Mesendoderm (in vitro differentiated cells): ENCODE measurements at regions not wholly inside any gene's neighbourhood (a gene's known extent, or its start where the extent isn't known, plus 50 kb on each side); places are given as distances from the start of the nearest gene placed in this dataset.

Experiments
- DNase-seq: peaks from one replicate; pipeline ENCODE4 v3.0.0; 2013
- H2AK5ac ChIP-seq: 2 replicates; pipeline ENCODE4 v1.6.1; 2013; ENCODE audit warnings: low read length, inconsistent platforms
- H2BK120ac ChIP-seq: 2 replicates; pipeline ENCODE4 v1.6.1; 2013; ENCODE audit warnings: low read depth, mild to moderate bottlenecking, low read length, moderate library complexity, mixed read lengths
- H2BK15ac ChIP-seq: replicated peaks from 2 replicates; pipeline ENCODE4 v1.6.1; 2013; ENCODE audit warnings: low read depth, mild to moderate bottlenecking, moderate library complexity
- H2BK5ac ChIP-seq: 2 replicates; pipeline ENCODE4 v1.6.1; 2013; ENCODE audit warnings: low read length, inconsistent platforms
- H3K18ac ChIP-seq: 2 replicates; pipeline ENCODE4 v1.6.1; 2013; ENCODE audit warnings: mild to moderate bottlenecking, low read length, mixed read lengths
- H3K23ac ChIP-seq: one replicate; pipeline ENCODE4 v1.6.1; 2013; ENCODE audit warnings: low read length
- H3K27ac ChIP-seq: 2 replicates; pipeline ENCODE4 v1.5.1; 2013; ENCODE audit warnings: low read depth, mild to moderate bottlenecking, inconsistent platforms, low read length, moderate library complexity
- H3K27me3 ChIP-seq: 2 replicates; pipeline ENCODE4 v1.6.1; 2013; ENCODE audit warnings: low read length, control low read depth, mild to moderate bottlenecking, inconsistent platforms; ENCODE audit not compliant: insufficient read depth, poor library complexity
- H3K36me3 ChIP-seq: 2 replicates; pipeline ENCODE4 v1.6.1; 2013; ENCODE audit warnings: low read length, inconsistent platforms; ENCODE audit not compliant: control insufficient read depth, insufficient read depth
- H3K4ac ChIP-seq: one replicate; pipeline ENCODE4 v1.6.1; 2013; ENCODE audit warnings: low read depth, mild to moderate bottlenecking, low read length, moderate library complexity
- H3K4me1 ChIP-seq: 2 replicates; pipeline ENCODE4 v1.6.1; 2013; ENCODE audit warnings: low read depth, low read length, inconsistent platforms; ENCODE audit not compliant: control insufficient read depth
- H3K4me2 ChIP-seq: 2 replicates; pipeline ENCODE4 v1.6.1; 2013; ENCODE audit warnings: low read length
- H3K4me3 ChIP-seq: 2 replicates; pipeline ENCODE4 v1.5.1; 2013; ENCODE audit warnings: mild to moderate bottlenecking, low read length
- H3K56ac ChIP-seq: one replicate; pipeline ENCODE4 v1.6.1; 2013; ENCODE audit warnings: low read length
- H3K79me1 ChIP-seq: 2 replicates; pipeline ENCODE4 v1.6.1; 2013; ENCODE audit warnings: low read length, inconsistent platforms
- H3K79me2 ChIP-seq: 2 replicates; pipeline ENCODE4 v1.6.1; 2013; ENCODE audit warnings: mild to moderate bottlenecking, low read length; ENCODE audit not compliant: control insufficient read depth, insufficient read depth
- H3K9ac ChIP-seq: 2 replicates; pipeline ENCODE4 v1.6.1; 2013; ENCODE audit warnings: low read length, inconsistent platforms
- H4K5ac ChIP-seq: one replicate; pipeline ENCODE4 v1.6.1; 2013; ENCODE audit warnings: low read length
- H4K8ac ChIP-seq: one replicate; pipeline ENCODE4 v1.6.1; 2013; ENCODE audit warnings: low read depth, mild to moderate bottlenecking, control low read depth, low read length, moderate library complexity
- WGBS: extraction: QIAGEN DNeasy Blood & Tissue Kit; methylation state at CpG from one replicate; pipeline ENCODE4 v1.1.7; 2013; ENCODE audit warnings: low lambda C conversion rate, missing lambda C conversion rate; ENCODE audit not compliant: insufficient coverage; ENCODE audit errors: extremely low coverage; 5-methylcytosine and 5-hydroxymethylcytosine counted together

GRCh38 chr21:35527358-35527757, 478.3 kb upstream of the RUNX1 start:
- no peak overlapping the region for H3K23ac ChIP-seq
- no peak overlapping the region for H3K18ac ChIP-seq
- H2BK5ac ChIP-seq: no peak overlapping the region
- no peak overlapping the region for H4K8ac ChIP-seq
- H2BK15ac ChIP-seq: no peak overlapping the region
- no peak overlapping the region for H2BK120ac ChIP-seq
- H3K9ac ChIP-seq: no peak overlapping the region
- H3K4me2 ChIP-seq: no peak overlapping the region
- no peaks in the 10 kb centered on the region for H3K27me3 ChIP-seq
- DNase-seq: no peak
- no CpG with 5 or more reads among the region's 1 CpG for WGBS
- no peak overlapping the region for H3K4me3 ChIP-seq
- H3K4ac ChIP-seq: no peak overlapping the region
- H4K5ac ChIP-seq: no peak overlapping the region
- H2AK5ac ChIP-seq: no peak overlapping the region
- H3K4me1 ChIP-seq: peaks cover 2% of the 10 kb centered on the region
- no peaks in the 10 kb centered on the region for H3K36me3 ChIP-seq
- H3K27ac ChIP-seq: no peak overlapping the region
- H3K79me1 ChIP-seq: no peaks in the 10 kb centered on the region
- no peaks in the 10 kb centered on the region for H3K79me2 ChIP-seq
- no peak overlapping the region for H3K56ac ChIP-seq

GRCh38 chr21:35525443-35525842, 476.3 kb upstream of the RUNX1 start:
- Histone ChIP-seq H3K79me1 (no peaks in the 10 kb centered on the region), H3K79me2 (no peaks in the 10 kb centered on the region), H2AK5ac (no peak overlapping the region), H3K4me2 (no peak overlapping the region), H3K4ac (no peak overlapping the region), H3K27me3 (no peaks in the 10 kb centered on the region), H3K4me1 (peaks cover 6% of the 10 kb centered on the region), H3K56ac (no peak overlapping the region), H3K36me3 (no peaks in the 10 kb centered on the region), H3K4me3 (no peak overlapping the region), H3K9ac (no peak overlapping the region), H3K27ac (no peak overlapping the region), H3K18ac (no peak overlapping the region), H4K8ac (no peak overlapping the region), H2BK15ac (no peak overlapping the region), H2BK5ac (no peak overlapping the region), H4K5ac (no peak overlapping the region), H3K23ac (no peak overlapping the region), H2BK120ac (no peak overlapping the region)
- no peak for DNase-seq
- no CpG with 5 or more reads among the region's 2 CpGs for WGBS

GRCh38 chr21:35521852-35522505, 472.9 kb upstream of the RUNX1 start:
- H3K36me3 ChIP-seq: no peaks in the 10 kb centered on the region
- H3K4ac ChIP-seq: no peak overlapping the region
- WGBS: no CpG with 5 or more reads among the region's 10 CpGs
- no peak overlapping the region for H2BK5ac ChIP-seq
- H4K5ac ChIP-seq: no peak overlapping the region
- peaks cover 12% of the 10 kb centered on the region for H3K4me1 ChIP-seq
- H3K4me2 ChIP-seq: no peak overlapping the region
- no peak overlapping the region for H2BK15ac ChIP-seq
- H3K79me2 ChIP-seq: no peaks in the 10 kb centered on the region
- H3K4me3 ChIP-seq: no peak overlapping the region
- H3K18ac ChIP-seq: no peak overlapping the region
- no peaks in the 10 kb centered on the region for H3K27me3 ChIP-seq
- H3K79me1 ChIP-seq: no peaks in the 10 kb centered on the region
- no peak overlapping the region for H3K56ac ChIP-seq
- H3K9ac ChIP-seq: no peak overlapping the region
- H3K23ac ChIP-seq: no peak overlapping the region
- H4K8ac ChIP-seq: no peak overlapping the region
- no peak for DNase-seq
- H3K27ac ChIP-seq: no peak overlapping the region
- H2AK5ac ChIP-seq: no peak overlapping the region
- no peak overlapping the region for H2BK120ac ChIP-seq

GRCh38 chr21:35521293-35521692, 472.2 kb upstream of the RUNX1 start:
- Histone ChIP-seq H3K4me1 (peaks cover 12% of the 10 kb centered on the region), H3K79me2 (no peaks in the 10 kb centered on the region), H3K4ac (no peak overlapping the region), H3K27ac (no peak overlapping the region), H3K18ac (no peak overlapping the region), H3K79me1 (no peaks in the 10 kb centered on the region), H3K9ac (no peak overlapping the region), H3K4me3 (no peak overlapping the region), H4K8ac (no peak overlapping the region), H2BK5ac (no peak overlapping the region), H3K4me2 (no peak overlapping the region), H2BK120ac (no peak overlapping the region), H3K23ac (no peak overlapping the region), H4K5ac (no peak overlapping the region), H3K36me3 (no peaks in the 10 kb centered on the region), H3K56ac (no peak overlapping the region), H2AK5ac (no peak overlapping the region), H2BK15ac (no peak overlapping the region), H3K27me3 (no peaks in the 10 kb centered on the region)
- DNase-seq: peak; percentile 49
- WGBS: no CpG with 5 or more reads among the region's 4 CpGs

- no peak overlapping the region for H2BK5ac ChIP-seq
- H2BK120ac ChIP-seq: no peak overlapping the region
- no peaks in the 10 kb centered on the region for H3K79me1 ChIP-seq
- H3K79me2 ChIP-seq: no peaks in the 10 kb centered on the region
- H3K23ac ChIP-seq: no peak overlapping the region
- H3K4me3 ChIP-seq: no peak overlapping the region
- H2AK5ac ChIP-seq: no peak overlapping the region
- no peak overlapping the region for H3K9ac ChIP-seq
- no peak overlapping the region for H3K4ac ChIP-seq
- H4K5ac ChIP-seq: no peak overlapping the region
- H3K56ac ChIP-seq: no peak overlapping the region
- no peak overlapping the region for H2BK15ac ChIP-seq
- H3K27ac ChIP-seq: no peak overlapping the region
- DNase-seq: peak; percentile 45
- no peaks in the 10 kb centered on the region for H3K27me3 ChIP-seq
- H3K36me3 ChIP-seq: no peaks in the 10 kb centered on the region
- no peak overlapping the region for H3K4me2 ChIP-seq
- H4K8ac ChIP-seq: no peak overlapping the region
- no CpG with 5 or more reads among the region's 1 CpG for WGBS
- peaks cover 10% of the 10 kb centered on the region for H3K4me1 ChIP-seq
- H3K18ac ChIP-seq: no peak overlapping the region
Measured at GRCh38 chr21:35520856-35521255, 471.8 kb upstream of the RUNX1 start.

GRCh38 chr21:35520302-35520701, 471.2 kb upstream of the RUNX1 start:
- no peaks in the 10 kb centered on the region for H3K27me3 ChIP-seq
- H3K36me3 ChIP-seq: no peaks in the 10 kb centered on the region
- H3K9ac ChIP-seq: no peak overlapping the region
- no peak overlapping the region for H2BK120ac ChIP-seq
- H3K27ac ChIP-seq: no peak overlapping the region
- H3K79me1 ChIP-seq: no peaks in the 10 kb centered on the region
- no peak overlapping the region for H3K23ac ChIP-seq
- H3K4me1 ChIP-seq: peaks cover 10% of the 10 kb centered on the region
- H3K4ac ChIP-seq: no peak overlapping the region
- H3K4me3 ChIP-seq: no peak overlapping the region
- H2BK15ac ChIP-seq: no peak overlapping the region
- no peaks in the 10 kb centered on the region for H3K79me2 ChIP-seq
- H3K4me2 ChIP-seq: no peak overlapping the region
- no peak for DNase-seq
- H2BK5ac ChIP-seq: no peak overlapping the region
- H3K56ac ChIP-seq: peak overlapping the region; percentile 36
- H4K5ac ChIP-seq: no peak overlapping the region
- H3K18ac ChIP-seq: no peak overlapping the region
- no CpG with 5 or more reads among the region's 8 CpGs for WGBS
- no peak overlapping the region for H2AK5ac ChIP-seq
- H4K8ac ChIP-seq: no peak overlapping the region
